C4-2B (cell line): ENCODE measurements at regions not wholly inside any gene's neighbourhood (a gene's known extent, or its start where the extent isn't known, plus 50 kb on each side); places are given as distances from the start of the nearest gene placed in this dataset.

ENCODE experiments used
- H3K27ac ChIP-seq: fragments of 450-650 bp; 2 replicates; pipeline ENCODE4 v1.5.1; 2017
- CTCF ChIP-seq: fragments of 450-650 bp; conservative IDR thresholded peaks from 2 replicates; pipeline ENCODE4 v1.5.1; 2017; ENCODE audit warnings: mild to moderate bottlenecking
- ZFX ChIP-seq: fragments of 450-650 bp; IDR thresholded peaks from 2 replicates; pipeline ENCODE4 v1.6.1; 2017

DNA sequence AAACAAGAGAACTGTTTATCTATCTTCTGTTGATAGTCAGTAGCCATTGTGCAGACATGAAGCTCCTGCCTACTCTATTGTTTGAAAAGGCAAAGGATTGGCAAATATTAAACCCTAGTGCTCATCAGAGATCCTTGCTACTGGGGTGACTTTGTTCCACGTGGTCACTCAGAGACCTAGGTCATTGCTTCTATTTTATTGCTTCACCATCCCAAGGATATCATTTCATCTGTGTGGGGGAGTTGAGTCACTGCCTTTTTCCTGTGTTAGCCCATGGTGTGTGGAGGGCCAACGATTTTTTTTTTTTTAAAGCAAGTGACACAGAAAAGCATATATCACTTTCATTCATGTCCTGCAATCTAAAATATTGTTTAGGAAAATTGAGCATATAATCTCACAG is 254.1 kb upstream of the RXFP2 start:
- no peak for TF ChIP-seq ZFX
- TF ChIP-seq CTCF = no peak
- no peak overlapping the region for H3K27ac ChIP-seq

DNA sequence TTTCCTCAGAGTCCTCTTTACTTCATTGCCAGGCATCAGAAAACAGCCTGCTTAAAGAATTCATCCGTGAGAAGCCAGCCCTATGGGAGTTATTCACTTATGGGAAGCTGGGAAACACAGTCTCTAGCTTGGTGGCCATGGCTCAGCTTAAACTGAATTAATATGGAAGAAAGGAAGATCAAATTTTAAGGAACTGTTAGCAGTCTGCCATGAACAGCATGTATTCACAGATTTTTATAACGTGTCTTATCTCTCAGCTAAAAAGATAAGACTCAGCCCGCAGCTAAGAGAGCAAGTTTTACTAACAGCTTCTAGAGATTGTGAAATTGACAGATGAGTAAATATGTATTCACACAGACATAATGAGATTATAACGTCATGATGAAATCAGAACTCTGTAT is 253.7 kb upstream of the RXFP2 start:
- TF ChIP-seq ZFX (no peak), CTCF (no peak)
- no peak overlapping the region for H3K27ac ChIP-seq

DNA sequence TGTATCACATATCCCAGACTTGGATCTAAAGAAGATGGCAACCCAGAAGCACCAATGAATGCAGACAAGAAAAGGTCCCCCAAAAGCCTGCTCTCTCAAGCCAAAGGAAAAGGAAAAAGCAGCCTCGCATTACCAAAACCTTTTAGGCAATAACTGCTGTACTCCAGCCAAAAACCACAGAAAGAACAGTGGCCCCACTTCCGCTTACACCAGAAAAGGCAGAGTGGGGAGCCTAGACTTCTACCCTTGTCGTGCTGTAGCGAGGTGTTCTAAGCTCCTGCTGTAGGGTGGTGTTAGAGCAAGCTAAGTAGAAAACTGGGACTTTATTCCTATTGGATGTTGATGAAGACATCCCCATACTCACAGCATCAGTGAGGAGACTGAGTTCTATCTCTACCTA is 244.0 kb upstream of the RXFP2 start:
- TF ChIP-seq ZFX (no peak; the same call in 1 of the 2 replicates), CTCF (no peak)
- H3K27ac ChIP-seq = no peak overlapping the region

GRCh38 chr13:31499274-31499673 is 240.1 kb upstream of the RXFP2 start:
- no peak overlapping the region for H3K27ac ChIP-seq
- TF ChIP-seq CTCF = no peak
- TF ChIP-seq ZFX = no peak

DNA sequence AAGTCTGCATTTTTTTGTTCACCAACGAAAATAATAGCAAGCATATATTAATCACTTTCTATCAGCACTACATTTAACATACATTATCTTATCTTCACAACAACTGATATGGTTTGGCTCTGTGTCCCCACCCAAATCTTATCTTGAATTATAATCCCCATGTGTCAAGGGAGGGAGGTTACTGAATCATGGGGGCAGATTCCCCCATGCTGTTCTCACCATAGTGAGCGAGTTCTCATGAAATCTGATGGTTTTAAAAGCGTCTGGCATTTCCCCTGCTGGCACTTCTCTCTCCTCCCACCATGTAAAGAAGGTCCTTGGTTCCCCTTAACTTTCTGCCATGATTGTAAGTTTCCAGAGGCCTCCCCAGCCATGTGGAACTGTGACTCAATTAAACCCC is 235.7 kb upstream of the RXFP2 start:
- TF ChIP-seq CTCF (no peak), ZFX (no peak)

DNA sequence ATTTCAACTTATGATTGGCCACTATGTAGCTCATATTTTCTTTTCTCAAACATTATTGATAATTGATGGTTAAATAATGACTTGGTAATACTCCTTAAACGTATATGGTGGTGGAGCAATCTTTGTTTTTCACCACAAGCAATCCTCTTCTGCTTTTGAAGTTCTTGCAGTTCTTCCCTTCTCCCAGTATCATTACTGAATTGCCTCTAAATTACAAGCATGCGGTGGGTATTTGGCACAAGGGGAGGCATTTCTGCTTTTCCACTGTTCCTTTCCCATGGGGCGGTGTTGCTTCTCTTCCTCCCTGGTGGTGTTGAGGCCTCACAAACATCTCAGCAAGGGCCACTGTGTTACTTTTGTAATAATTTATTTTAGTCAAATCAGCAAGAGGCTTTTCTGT is 234.4 kb upstream of the RXFP2 start:
- TF ChIP-seq ZFX (no peak), CTCF (no peak)

More for the DNA sequence above, 235.7 kb upstream of the RXFP2 start:
- no peak overlapping the region for H3K27ac ChIP-seq

DNA sequence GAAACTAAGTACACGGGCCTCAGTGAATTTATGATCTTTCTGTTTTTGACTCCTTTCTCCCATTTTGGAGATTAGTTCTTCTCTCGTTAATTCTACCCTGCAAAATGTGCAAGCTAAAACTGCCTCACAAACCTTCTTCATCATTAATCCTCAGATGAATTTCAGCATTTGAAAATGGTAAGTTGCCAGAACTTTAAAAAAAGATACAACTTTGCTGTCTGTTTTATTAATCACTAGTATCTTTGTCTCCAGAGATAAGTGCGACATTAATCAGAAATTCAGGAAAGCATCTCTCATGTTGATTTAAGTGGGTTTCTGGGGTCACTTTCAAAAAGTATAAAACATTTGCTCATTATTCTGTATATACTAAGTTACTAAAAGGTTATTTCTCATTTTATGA is 227.0 kb upstream of the RXFP2 start:
- H3K27ac ChIP-seq = no peak overlapping the region
- TF ChIP-seq CTCF = no peak

More for the DNA sequence above, 234.4 kb upstream of the RXFP2 start:
- no peak overlapping the region for H3K27ac ChIP-seq
